ENCODE measurements at regions not wholly inside any gene's neighbourhood (a gene's known extent, or its start where the extent isn't known, plus 50 kb on each side); places are given as distances from the start of the nearest gene placed in this dataset.

DNA sequence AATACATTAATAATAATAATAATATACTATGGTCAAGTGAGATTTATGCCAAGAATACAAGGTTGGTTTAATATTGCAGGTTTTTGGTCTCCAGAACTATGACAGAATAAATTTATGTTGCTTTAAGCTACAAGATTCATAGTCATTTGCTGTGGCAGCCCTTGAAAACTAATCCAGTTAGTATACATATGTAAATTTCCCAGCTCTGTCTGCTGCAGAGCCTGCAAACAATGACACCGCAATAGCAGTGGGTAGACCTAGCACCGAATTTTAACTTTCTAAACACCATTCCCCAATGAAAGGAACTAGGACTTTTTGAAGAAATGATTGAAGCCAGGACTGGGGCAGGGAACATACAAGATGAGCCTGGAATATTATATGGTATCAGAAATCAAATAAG is 647.7 kb upstream of the NRSN1 start:
- TF ChIP-seq MED1 (CRISPR knock-in tag; IDR thresholded peaks at IDR 0.05) (no peak), ZNF292 (CRISPR knock-in tag; IDR thresholded peaks at IDR 0.05; ENCODE audit: borderline replicate concordance, low read depth) (no peak), EP300 (IDR thresholded peaks at IDR 0.05; ENCODE audit: low read depth in 2 of 2, low read length in 2 of 2) (no peak), EP300 (CRISPR knock-in tag; IDR thresholded peaks at IDR 0.05; ENCODE audit: borderline replicate concordance) (no peak), SIX4 (CRISPR knock-in tag; IDR thresholded peaks at IDR 0.05) (no peak), ATF4 (CRISPR knock-in tag; IDR thresholded peaks at IDR 0.05) (no peak), FOSL1 (CRISPR knock-in tag; IDR thresholded peaks at IDR 0.05; ENCODE audit: borderline replicate concordance) (no peak), JUN (CRISPR knock-in tag; IDR thresholded peaks at IDR 0.05) (no peak), RNF2 (conservative IDR thresholded peaks at IDR 0.05; ENCODE audit: low read depth) (no peak)
- TF ChIP-seq, protein P1, sequence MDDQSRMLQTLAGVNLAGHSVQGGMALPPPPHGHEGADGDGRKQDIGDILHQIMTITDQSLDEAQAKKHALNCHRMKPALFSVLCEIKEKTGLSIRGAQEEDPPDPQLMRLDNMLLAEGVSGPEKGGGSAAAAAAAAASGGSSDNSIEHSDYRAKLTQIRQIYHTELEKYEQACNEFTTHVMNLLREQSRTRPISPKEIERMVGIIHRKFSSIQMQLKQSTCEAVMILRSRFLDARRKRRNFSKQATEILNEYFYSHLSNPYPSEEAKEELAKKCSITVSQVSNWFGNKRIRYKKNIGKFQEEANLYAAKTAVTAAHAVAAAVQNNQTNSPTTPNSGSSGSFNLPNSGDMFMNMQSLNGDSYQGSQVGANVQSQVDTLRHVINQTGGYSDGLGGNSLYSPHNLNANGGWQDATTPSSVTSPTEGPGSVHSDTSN (CRISPR knock-in tag; IDR thresholded peaks at IDR 0.05; ENCODE audit: borderline replicate concordance), result no peak

Data from HepG2 (cell line).